Nephron progenitor cell (in vitro differentiated cells): ENCODE measurements at regions not wholly inside any gene's neighbourhood (a gene's known extent, or its start where the extent isn't known, plus 50 kb on each side); places are given as distances from the start of the nearest gene placed in this dataset.

Experiments used
- DNase-seq: peaks from one replicate; pipeline ENCODE4 v3.0.0; 2021
- H3K27ac Mint-ChIP-seq: 2 replicates; pipeline ENCODE4 v1.8.0; 2021; ENCODE audit warnings: mild to moderate bottlenecking, moderate library complexity, mixed read lengths
- H3K27me3 Mint-ChIP-seq: 2 replicates; pipeline ENCODE4 v1.8.0; 2021; ENCODE audit warnings: mild to moderate bottlenecking, low read depth, mixed read lengths; ENCODE audit not compliant: poor library complexity
- H3K36me3 Mint-ChIP-seq: 2 replicates; pipeline ENCODE4 v1.8.0; 2021; ENCODE audit warnings: low read depth, mixed read lengths
- H3K4me1 Mint-ChIP-seq: 2 replicates; pipeline ENCODE4 v1.8.0; 2021; ENCODE audit warnings: mixed read lengths
- H3K4me3 Mint-ChIP-seq: 2 replicates; pipeline ENCODE4 v1.8.0; 2021; ENCODE audit warnings: mild to moderate bottlenecking, moderate library complexity, mixed read lengths
- H3K9me3 Mint-ChIP-seq: 2 replicates; pipeline ENCODE4 v1.8.0; 2021; ENCODE audit warnings: mild to moderate bottlenecking, moderate library complexity, mixed read lengths
- TF ChIP-seq, protein P1 (sequence below): fragments of 200-600 bp; sonication (generic); IDR thresholded peaks from 2 replicates; pipeline ENCODE4 v1.5.0; 2021; ENCODE audit warnings: antibody characterized with exemption

DNA sequence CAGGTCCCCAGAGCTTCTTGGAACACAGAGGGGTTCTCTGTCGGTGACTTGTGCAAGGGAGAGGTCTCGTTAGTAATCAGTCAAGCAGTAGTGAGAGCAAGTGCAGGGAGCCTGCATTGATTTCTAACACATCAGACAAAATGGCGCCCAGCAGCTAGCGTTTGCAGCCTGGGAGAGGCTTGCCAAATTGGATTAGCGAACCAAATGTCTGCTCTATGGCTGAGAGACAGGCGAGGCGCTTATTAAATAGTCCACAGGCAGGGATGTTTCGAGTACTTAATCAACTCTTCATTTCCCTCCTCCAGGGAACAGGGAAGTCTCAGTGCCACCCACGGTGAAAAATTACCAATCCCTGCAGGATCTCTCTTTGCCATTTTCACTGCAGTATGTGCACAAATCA, 131.4 kb upstream of the SHB start:
- no peak for DNase-seq
- H3K4me3 Mint-ChIP-seq, result no peak overlapping the region
- peaks cover 4% of the 10 kb centered on the region for H3K36me3 Mint-ChIP-seq
- peaks cover 37% of the 10 kb centered on the region for H3K4me1 Mint-ChIP-seq
- TF ChIP-seq, protein P1, sequence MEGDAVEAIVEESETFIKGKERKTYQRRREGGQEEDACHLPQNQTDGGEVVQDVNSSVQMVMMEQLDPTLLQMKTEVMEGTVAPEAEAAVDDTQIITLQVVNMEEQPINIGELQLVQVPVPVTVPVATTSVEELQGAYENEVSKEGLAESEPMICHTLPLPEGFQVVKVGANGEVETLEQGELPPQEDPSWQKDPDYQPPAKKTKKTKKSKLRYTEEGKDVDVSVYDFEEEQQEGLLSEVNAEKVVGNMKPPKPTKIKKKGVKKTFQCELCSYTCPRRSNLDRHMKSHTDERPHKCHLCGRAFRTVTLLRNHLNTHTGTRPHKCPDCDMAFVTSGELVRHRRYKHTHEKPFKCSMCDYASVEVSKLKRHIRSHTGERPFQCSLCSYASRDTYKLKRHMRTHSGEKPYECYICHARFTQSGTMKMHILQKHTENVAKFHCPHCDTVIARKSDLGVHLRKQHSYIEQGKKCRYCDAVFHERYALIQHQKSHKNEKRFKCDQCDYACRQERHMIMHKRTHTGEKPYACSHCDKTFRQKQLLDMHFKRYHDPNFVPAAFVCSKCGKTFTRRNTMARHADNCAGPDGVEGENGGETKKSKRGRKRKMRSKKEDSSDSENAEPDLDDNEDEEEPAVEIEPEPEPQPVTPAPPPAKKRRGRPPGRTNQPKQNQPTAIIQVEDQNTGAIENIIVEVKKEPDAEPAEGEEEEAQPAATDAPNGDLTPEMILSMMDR, result no peak
- peaks cover 15% of the 10 kb centered on the region for H3K9me3 Mint-ChIP-seq
- H3K27me3 Mint-ChIP-seq, result peaks cover 13% of the 10 kb centered on the region
- H3K27ac Mint-ChIP-seq, result no peak overlapping the region

DNA sequence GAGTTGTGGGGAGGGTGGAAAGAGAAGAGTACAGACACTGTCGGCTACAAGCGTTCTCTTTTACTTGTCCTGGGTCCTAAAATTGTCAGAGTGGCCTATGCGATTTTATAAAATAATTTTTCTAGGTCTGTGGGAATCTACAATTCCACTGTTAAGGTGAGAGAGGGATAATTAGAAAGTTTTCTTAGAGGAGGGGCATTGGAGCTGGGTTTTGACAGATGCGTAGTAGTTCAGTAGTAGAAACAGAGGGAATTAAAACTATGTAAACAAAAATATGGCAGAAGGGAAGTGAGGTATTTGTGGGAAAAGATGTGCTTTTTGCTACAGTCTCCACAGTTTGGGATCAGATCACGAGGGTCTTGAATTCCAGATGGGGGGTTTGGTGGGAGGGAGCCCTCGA, 129.1 kb upstream of the SHB start:
- Mint-ChIP-seq H3K9me3 (peaks cover 15% of the 10 kb centered on the region), H3K27ac (no peak overlapping the region), H3K36me3 (peaks cover 4% of the 10 kb centered on the region), H3K4me1 (peaks cover 47% of the 10 kb centered on the region), H3K4me3 (no peak overlapping the region), H3K27me3 (peaks cover 18% of the 10 kb centered on the region)
- TF ChIP-seq, protein P1, result no peak
- no peak for DNase-seq

DNA sequence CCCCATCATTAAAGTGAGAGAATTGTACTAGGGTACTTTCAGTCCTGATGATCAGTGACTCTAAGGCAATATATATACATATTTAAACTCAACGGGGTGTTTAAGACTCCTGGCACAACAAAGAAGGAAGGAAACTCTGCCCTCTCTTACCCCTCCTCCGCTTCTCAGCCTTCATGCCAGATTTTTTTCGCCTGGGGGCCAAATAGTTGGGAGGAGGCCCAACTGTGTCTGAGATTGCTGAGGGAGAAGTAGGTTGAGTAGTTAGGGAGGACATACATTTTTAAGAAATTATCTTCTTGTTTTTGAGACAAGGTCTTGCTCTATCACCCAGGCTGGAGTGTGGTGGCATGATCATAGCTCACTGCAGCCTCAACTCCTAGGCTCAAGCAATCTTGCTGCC, 127.7 kb upstream of the SHB start:
- DNase-seq, result no peak
- no peak overlapping the region for H3K27ac Mint-ChIP-seq
- no peaks in the 10 kb centered on the region for H3K36me3 Mint-ChIP-seq
- peaks cover 41% of the 10 kb centered on the region for H3K4me1 Mint-ChIP-seq
- TF ChIP-seq, protein P1, result no peak
- H3K9me3 Mint-ChIP-seq, result peaks cover 7% of the 10 kb centered on the region
- H3K4me3 Mint-ChIP-seq, result no peak overlapping the region
- peaks cover 15% of the 10 kb centered on the region for H3K27me3 Mint-ChIP-seq

DNA sequence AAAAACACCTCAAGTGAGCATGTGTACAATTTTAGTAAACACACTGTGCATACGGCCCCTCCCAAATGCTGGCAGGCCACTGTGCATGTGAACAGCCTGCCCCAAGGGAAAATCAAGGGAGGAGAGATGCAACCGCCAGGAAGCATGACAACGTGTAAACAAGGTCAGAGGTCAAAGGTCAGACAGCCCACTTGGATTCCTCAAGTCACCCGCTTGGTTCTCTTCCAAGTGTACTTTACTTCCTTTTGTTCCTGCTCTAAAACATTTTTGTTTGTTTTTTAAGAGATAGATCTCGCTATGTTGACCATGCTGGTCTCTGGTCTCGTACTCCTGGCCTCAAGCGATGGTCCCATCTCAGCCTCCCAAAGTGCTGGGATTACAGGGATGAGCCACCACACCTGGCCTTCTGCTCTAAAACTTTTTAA, 126.7 kb upstream of the SHB start:
- Mint-ChIP-seq H3K4me3 (peak overlapping the region; percentile 14), H3K27ac (peak overlapping the region; percentile 9), H3K27me3 (peaks cover 15% of the 10 kb centered on the region), H3K36me3 (no peaks in the 10 kb centered on the region), H3K9me3 (no peaks in the 10 kb centered on the region), H3K4me1 (peaks cover 41% of the 10 kb centered on the region)
- TF ChIP-seq, protein P1, result no peak
- DNase-seq, result peak; percentile 25

DNA sequence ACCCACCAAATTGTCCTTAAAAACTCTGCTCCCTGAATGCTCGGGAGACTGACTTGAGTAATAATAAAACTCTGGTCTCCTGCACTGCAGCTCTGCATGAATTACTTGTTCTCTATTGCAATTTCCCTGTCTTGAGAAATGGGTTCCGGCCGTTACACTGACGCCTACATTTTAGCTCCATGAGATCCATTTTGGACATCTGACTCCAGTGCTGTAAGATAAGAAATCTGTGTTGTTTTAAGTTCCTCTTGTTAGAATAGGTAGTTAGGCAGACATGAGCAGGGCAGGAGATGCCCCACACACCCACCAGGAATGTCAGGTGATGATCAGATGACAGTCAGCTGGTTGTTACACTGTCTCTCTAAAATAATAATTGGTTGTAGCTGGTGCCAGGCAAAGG, 125.8 kb upstream of the SHB start:
- DNase-seq, result no peak
- Mint-ChIP-seq H3K36me3 (no peaks in the 10 kb centered on the region), H3K27me3 (peaks cover 15% of the 10 kb centered on the region), H3K4me3 (no peak overlapping the region), H3K4me1 (peaks cover 41% of the 10 kb centered on the region), H3K9me3 (no peaks in the 10 kb centered on the region), H3K27ac (peak overlapping the region; percentile 56)
- TF ChIP-seq, protein P1, result no peak

DNA sequence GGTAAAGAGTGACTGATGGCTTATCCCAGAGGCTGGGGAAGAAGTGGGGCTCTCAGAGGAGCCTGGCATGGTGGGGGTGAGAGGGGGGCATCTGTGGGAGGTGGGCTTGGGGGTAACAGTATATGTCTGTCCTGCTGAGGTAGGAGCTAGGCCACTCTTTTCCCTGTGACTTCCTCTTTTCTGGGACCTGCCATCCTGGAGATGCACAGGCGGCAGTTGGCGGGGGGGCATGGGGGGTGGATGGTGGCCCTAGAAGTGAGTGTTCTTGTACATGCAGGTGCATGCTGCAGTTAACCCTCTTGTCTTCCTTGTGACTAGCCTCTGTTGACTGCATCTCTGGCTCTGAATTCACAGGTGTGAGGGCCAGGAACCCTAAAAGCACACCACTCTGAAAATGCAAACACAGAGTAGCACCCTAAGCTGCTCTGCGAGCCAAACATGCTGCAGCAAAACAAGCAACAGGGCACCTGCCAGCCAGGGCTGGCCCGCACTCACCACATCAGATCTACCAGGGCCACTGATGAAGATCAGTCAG, 123.8 kb upstream of the SHB start:
- no peak overlapping the region for H3K4me3 Mint-ChIP-seq
- no peak for DNase-seq
- H3K36me3 Mint-ChIP-seq, result no peaks in the 10 kb centered on the region
- H3K4me1 Mint-ChIP-seq, result peaks cover 31% of the 10 kb centered on the region
- TF ChIP-seq, protein P1, result no peak
- H3K27ac Mint-ChIP-seq, result peak overlapping the region; percentile 78
- peaks cover 9% of the 10 kb centered on the region for H3K27me3 Mint-ChIP-seq
- no peaks in the 10 kb centered on the region for H3K9me3 Mint-ChIP-seq
